ENCODE measurements at regions not wholly inside any gene's neighbourhood (a gene's known extent, or its start where the extent isn't known, plus 50 kb on each side); places are given as distances from the start of the nearest gene placed in this dataset.
"Not testable (repeated sequence)": the region's sequence is repeated elsewhere in the genome, so short reads cannot be mapped to it uniquely, and the experiment has no call there.

GRCh38 chr16:87117936-87118335 is 199.3 kb downstream of the C16orf95 start:
- no peaks in the 10 kb centered on the region for H3K36me3 ChIP-seq (ENCODE audit: insufficient read depth, insufficient read length, low read length)
- no peak for DNase-seq (ENCODE audit: low read depth, low spot score)
- H3K27me3 ChIP-seq (ENCODE audit: insufficient read depth, insufficient read length): no peaks in the 10 kb centered on the region
- H3K9ac ChIP-seq (ENCODE audit: insufficient read length, low read depth): no peak overlapping the region
- no peak overlapping the region for H3K4me3 ChIP-seq (ENCODE audit: insufficient read length, low read depth)
- TF ChIP-seq YY1 (IDR thresholded peaks at IDR 0.05; ENCODE audit: insufficient read depth, insufficient read length) (no peak), ZNF274 (IDR thresholded peaks at IDR 0.05; ENCODE audit: low read depth, low read length) (no peak), SUZ12 (IDR thresholded peaks at IDR 0.05; ENCODE audit: extremely low read depth, insufficient read depth, insufficient read length) (no peak)
- H3K4me1 ChIP-seq (ENCODE audit: insufficient read depth, insufficient read length): no peaks in the 10 kb centered on the region
- no peaks in the 10 kb centered on the region for H3K9me3 ChIP-seq (ENCODE audit: insufficient read depth, low read length)

- H3K9ac ChIP-seq (ENCODE audit: insufficient read length, low read depth): no peak overlapping the region
- no peak for TF ChIP-seq YY1 (IDR thresholded peaks at IDR 0.05; ENCODE audit: insufficient read depth, insufficient read length)
- TF ChIP-seq SUZ12 (IDR thresholded peaks at IDR 0.05; ENCODE audit: extremely low read depth, insufficient read depth, insufficient read length): no peak
- no peak for TF ChIP-seq ZNF274 (IDR thresholded peaks at IDR 0.05; ENCODE audit: low read depth, low read length)
- H3K27me3 ChIP-seq (ENCODE audit: insufficient read depth, insufficient read length): no peaks in the 10 kb centered on the region
- no peaks in the 10 kb centered on the region for H3K4me1 ChIP-seq (ENCODE audit: insufficient read depth, insufficient read length)
- no peak overlapping the region for H3K4me3 ChIP-seq (ENCODE audit: insufficient read length, low read depth)
- H3K9me3 ChIP-seq (ENCODE audit: insufficient read depth, low read length): no peaks in the 10 kb centered on the region
- no peak for DNase-seq (ENCODE audit: low read depth, low spot score)
- no peaks in the 10 kb centered on the region for H3K36me3 ChIP-seq (ENCODE audit: insufficient read depth, insufficient read length, low read length)
These were observed 198.0 kb downstream of the C16orf95 start for GRCh38 chr16:87119168-87119567.

GRCh38 chr16:87119748-87120147 is 197.4 kb downstream of the C16orf95 start:
- TF ChIP-seq YY1 (IDR thresholded peaks at IDR 0.05; ENCODE audit: insufficient read depth, insufficient read length) (no peak), SUZ12 (IDR thresholded peaks at IDR 0.05; ENCODE audit: extremely low read depth, insufficient read depth, insufficient read length) (no peak), ZNF274 (IDR thresholded peaks at IDR 0.05; ENCODE audit: low read depth, low read length) (no peak)
- Histone ChIP-seq H3K36me3 (ENCODE audit: insufficient read depth, insufficient read length, low read length) (no peaks in the 10 kb centered on the region), H3K9me3 (ENCODE audit: insufficient read depth, low read length) (no peaks in the 10 kb centered on the region), H3K4me3 (ENCODE audit: insufficient read length, low read depth) (no peak overlapping the region), H3K27me3 (ENCODE audit: insufficient read depth, insufficient read length) (no peaks in the 10 kb centered on the region), H3K9ac (ENCODE audit: insufficient read length, low read depth) (no peak overlapping the region), H3K4me1 (ENCODE audit: insufficient read depth, insufficient read length) (peaks cover 3% of the 10 kb centered on the region)
- no peak for DNase-seq (ENCODE audit: low read depth, low spot score)

GRCh38 chr16:87121816-87122215 is 195.4 kb downstream of the C16orf95 start:
- TF ChIP-seq ZNF274 (IDR thresholded peaks at IDR 0.05; ENCODE audit: low read depth, low read length) (no peak), YY1 (IDR thresholded peaks at IDR 0.05; ENCODE audit: insufficient read depth, insufficient read length) (no peak), SUZ12 (IDR thresholded peaks at IDR 0.05; ENCODE audit: extremely low read depth, insufficient read depth, insufficient read length) (no peak)
- Histone ChIP-seq H3K4me3 (ENCODE audit: insufficient read length, low read depth) (no peak overlapping the region), H3K36me3 (ENCODE audit: insufficient read depth, insufficient read length, low read length) (no peaks in the 10 kb centered on the region), H3K27me3 (ENCODE audit: insufficient read depth, insufficient read length) (no peaks in the 10 kb centered on the region), H3K9me3 (ENCODE audit: insufficient read depth, low read length) (no peaks in the 10 kb centered on the region), H3K9ac (ENCODE audit: insufficient read length, low read depth) (no peak overlapping the region), H3K4me1 (ENCODE audit: insufficient read depth, insufficient read length) (peaks cover 12% of the 10 kb centered on the region)
- DNase-seq (ENCODE audit: low read depth, low spot score): no peak

- Histone ChIP-seq H3K4me1 (ENCODE audit: insufficient read depth, insufficient read length) (peaks cover 15% of the 10 kb centered on the region), H3K4me3 (ENCODE audit: insufficient read length, low read depth) (no peak overlapping the region), H3K27me3 (ENCODE audit: insufficient read depth, insufficient read length) (no peaks in the 10 kb centered on the region), H3K36me3 (ENCODE audit: insufficient read depth, insufficient read length, low read length) (no peaks in the 10 kb centered on the region), H3K9me3 (ENCODE audit: insufficient read depth, low read length) (no peaks in the 10 kb centered on the region), H3K9ac (ENCODE audit: insufficient read length, low read depth) (no peak overlapping the region)
- DNase-seq (ENCODE audit: low read depth, low spot score): no peak
- TF ChIP-seq ZNF274 (IDR thresholded peaks at IDR 0.05; ENCODE audit: low read depth, low read length) (no peak), YY1 (IDR thresholded peaks at IDR 0.05; ENCODE audit: insufficient read depth, insufficient read length) (no peak), SUZ12 (IDR thresholded peaks at IDR 0.05; ENCODE audit: extremely low read depth, insufficient read depth, insufficient read length) (no peak)
These were observed 193.7 kb downstream of the C16orf95 start for GRCh38 chr16:87123356-87124001.

GRCh38 chr16:87124405-87124804 is 192.8 kb downstream of the C16orf95 start:
- H3K27me3 ChIP-seq (ENCODE audit: insufficient read depth, insufficient read length); H3K9ac ChIP-seq (ENCODE audit: insufficient read length, low read depth); H3K4me3 ChIP-seq (ENCODE audit: insufficient read length, low read depth); H3K36me3 ChIP-seq (ENCODE audit: insufficient read depth, insufficient read length, low read length); DNase-seq (ENCODE audit: low read depth, low spot score); H3K9me3 ChIP-seq (ENCODE audit: insufficient read depth, low read length): not testable (repeated sequence)
- peaks cover 15% of the 10 kb centered on the region for H3K4me1 ChIP-seq (ENCODE audit: insufficient read depth, insufficient read length)

GRCh38 chr16:87125206-87126155 is 191.7 kb downstream of the C16orf95 start:
- peaks cover 17% of the 10 kb centered on the region for H3K4me1 ChIP-seq (ENCODE audit: insufficient read depth, insufficient read length)
- no peak overlapping the region for H3K4me3 ChIP-seq (ENCODE audit: insufficient read length, low read depth)
- H3K27me3 ChIP-seq (ENCODE audit: insufficient read depth, insufficient read length): no peaks in the 10 kb centered on the region
- no peak overlapping the region for H3K9ac ChIP-seq (ENCODE audit: insufficient read length, low read depth)
- TF ChIP-seq YY1 (IDR thresholded peaks at IDR 0.05; ENCODE audit: insufficient read depth, insufficient read length) (no peak), ZNF274 (IDR thresholded peaks at IDR 0.05; ENCODE audit: low read depth, low read length) (no peak), SUZ12 (IDR thresholded peaks at IDR 0.05; ENCODE audit: extremely low read depth, insufficient read depth, insufficient read length) (no peak)
- no peaks in the 10 kb centered on the region for H3K36me3 ChIP-seq (ENCODE audit: insufficient read depth, insufficient read length, low read length)
- H3K9me3 ChIP-seq (ENCODE audit: insufficient read depth, low read length): peaks cover 7% of the 10 kb centered on the region; the same call in 1 of the 2 replicates
- no peak for DNase-seq (ENCODE audit: low read depth, low spot score)
